Hematopoietic multipotent progenitor cell treated with erythropoietin and hydrocortisone succinate and interleukin-3 and kit ligand, for 6 days (in vitro differentiated cells): ENCODE measurements at regions not wholly inside any gene's neighbourhood (a gene's known extent, or its start where the extent isn't known, plus 50 kb on each side); places are given as distances from the start of the nearest gene placed in this dataset.

ENCODE experiments used
- DNase-seq: peaks from one replicate; pipeline ENCODE4 v3.0.0-alpha.2; 2015

- DNase-seq, result no peak
Measured at GRCh38 chr2:120428748-120429147, 82.8 kb downstream of the INHBB start.

DNA sequence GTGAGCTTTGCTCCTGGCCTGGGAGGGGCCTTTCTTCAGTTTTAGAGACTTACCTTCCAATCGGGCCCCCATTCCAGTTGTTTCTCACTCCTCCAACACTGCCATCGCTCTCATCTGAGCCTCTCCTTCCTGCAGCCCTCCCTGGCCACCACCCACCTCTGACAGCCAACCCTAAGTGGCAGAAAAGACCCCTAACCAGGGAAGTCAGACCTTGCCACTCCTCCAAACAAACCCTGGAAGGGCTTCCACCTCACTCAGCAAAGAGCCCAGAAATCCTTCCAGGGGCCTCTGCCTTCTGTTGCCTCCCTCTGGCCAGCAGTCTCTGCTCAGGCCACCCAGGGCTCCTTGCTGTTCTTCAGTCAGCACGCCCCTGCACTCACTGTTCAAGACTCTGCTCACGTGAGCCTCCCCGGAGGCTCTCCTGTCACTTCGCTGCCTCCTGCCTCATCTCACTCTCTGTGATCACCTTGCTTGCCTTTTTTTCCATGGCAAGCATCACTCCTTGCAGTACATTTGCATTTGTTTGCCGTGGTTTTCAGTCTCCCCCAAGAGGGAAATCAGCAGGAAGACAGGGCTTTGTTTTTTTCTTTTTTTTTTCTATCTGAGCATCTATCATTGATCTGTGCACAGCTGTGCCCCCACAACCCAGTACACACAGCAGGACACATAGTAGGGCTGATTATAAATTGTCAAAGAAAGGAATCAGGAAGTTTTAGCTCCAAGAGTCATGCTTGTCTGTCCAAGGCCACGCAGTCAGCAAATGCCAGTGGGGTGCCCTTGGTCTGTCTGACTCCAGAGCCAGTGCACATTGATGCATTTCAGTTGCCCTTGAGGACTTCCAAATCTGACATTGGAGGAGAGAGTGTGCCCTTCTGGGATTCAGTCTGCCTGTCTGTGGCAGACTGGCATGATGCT lies 83.9 kb downstream of the INHBB start:
- no peak for DNase-seq

- DNase-seq, result no peak
Measured at GRCh38 chr2:120430501-120430830, 84.5 kb downstream of the INHBB start.

- no peak for DNase-seq
Measured at GRCh38 chr2:120430957-120431356, 85.0 kb downstream of the INHBB start.

DNA sequence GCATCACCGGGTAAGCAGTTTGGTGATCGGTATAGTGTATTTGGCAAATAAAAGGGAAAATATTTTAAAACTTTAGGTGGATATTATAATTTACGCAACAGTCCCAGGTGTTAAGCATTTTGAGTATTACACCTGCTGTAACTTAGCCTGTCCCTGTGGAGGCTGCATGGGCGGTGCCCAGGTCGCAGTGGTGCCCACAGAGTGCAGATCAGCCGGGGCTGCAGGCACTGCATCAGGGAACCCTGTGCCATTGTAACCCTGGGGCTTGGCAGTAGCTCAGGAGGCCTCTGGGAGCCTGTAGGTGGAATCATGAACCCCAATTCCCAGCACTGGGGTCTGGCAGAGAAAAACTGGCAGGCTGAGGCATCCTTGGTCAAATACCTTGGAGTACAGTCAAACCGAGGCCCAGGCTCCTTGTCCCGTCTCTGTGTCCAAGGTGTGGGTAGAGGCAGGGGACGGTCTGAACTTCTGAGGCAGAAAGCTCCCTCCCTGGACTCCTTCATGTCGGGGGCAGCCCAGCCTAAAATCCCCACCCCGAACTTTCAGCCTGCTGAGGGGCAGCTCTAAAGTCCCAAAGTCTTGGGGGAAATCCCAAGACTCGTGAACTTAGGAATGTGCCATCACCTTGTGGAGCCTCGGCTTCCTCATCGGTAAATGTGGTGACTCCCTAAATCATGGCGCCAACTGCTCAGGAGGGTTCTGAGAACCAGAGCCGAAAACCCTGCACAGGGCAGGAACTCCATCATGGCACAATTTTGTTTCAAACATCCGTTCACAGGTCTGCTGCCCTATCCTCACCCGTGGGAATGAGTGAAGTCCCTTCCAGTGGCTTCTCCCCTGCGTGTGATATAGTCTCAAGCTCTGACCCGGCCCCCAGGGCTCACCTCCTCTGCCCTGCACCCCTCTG lies 85.7 kb downstream of the INHBB start:
- DNase-seq, result no peak

DNA sequence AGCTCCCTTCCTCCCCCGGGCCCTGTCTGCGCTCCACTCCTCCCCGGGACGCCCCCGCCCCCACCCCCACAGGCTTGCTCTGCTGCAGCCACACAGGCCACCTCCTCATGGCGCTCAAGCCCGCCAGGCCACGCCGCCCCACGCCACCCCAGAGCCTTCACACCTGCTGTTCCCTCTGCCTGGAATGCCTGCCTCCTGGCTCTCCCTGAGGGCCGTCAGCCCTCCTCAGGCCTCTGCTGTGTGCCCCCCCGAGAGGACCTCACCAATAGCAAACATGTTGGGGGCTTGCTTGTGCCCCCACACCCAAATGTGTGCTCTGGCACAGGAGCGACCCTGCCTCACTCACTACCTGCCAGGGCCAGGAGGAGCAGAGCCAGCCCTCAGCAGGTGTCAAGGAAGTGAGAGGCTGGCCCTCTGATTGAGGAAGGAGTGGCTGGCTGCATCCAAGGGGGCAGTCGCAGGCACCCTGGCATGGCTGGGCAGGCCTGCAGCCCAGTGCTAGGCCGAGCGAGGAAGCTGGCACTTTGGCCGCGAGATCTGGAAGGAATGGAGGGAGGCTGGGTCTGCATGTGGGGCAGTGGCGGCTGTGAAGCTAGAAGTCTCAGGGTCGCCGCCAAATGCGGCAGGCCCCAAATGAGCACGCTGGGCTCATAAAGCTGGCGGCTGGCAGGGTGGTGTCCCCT lies 86.5 kb downstream of the INHBB start:
- no peak for DNase-seq

GRCh38 chr2:120432976-120433815 lies 87.3 kb downstream of the INHBB start:
- DNase-seq, result no peak

- no peak for DNase-seq
Measured at GRCh38 chr2:120433816-120434290, 87.9 kb downstream of the INHBB start.

DNA sequence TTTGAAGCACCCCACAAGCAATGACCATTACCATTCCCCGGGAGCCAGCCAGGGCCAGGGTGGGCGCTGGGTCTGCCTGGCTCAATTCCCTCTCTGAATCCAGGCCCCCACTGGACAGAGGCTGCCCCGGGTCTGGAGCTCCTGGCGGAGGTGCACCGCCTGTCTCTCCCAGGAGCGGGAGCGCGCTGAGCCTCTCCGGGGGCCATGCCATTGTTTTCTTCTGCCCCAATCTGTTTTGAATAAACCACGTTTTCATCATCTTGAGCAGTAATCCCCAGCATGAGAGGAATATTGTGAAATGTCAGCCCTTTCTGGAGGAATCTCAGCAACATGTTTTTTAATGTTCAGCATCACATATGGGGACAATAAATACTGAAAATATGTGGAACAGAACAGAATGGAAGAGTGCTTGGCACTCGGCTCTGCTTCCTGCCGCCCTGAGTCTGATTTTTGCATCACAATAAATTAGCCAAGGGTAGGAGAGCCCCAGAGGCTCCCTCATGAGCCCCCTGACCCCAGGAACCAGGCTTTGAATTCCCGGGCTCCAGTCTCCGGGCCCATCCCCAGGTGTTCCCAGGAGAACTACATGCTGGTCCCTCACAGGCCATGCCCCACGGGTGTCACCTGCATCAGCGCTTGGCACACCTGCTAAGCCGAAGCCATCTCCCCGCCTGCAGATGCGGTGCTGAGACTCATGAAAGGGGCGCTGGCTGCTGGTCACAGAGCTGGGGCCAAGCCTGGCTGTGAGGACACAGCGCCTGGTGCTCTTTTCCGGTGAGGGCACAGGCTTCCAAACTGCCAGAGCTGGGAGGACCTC lies 88.8 kb downstream of the INHBB start:
- DNase-seq, result no peak

DNA sequence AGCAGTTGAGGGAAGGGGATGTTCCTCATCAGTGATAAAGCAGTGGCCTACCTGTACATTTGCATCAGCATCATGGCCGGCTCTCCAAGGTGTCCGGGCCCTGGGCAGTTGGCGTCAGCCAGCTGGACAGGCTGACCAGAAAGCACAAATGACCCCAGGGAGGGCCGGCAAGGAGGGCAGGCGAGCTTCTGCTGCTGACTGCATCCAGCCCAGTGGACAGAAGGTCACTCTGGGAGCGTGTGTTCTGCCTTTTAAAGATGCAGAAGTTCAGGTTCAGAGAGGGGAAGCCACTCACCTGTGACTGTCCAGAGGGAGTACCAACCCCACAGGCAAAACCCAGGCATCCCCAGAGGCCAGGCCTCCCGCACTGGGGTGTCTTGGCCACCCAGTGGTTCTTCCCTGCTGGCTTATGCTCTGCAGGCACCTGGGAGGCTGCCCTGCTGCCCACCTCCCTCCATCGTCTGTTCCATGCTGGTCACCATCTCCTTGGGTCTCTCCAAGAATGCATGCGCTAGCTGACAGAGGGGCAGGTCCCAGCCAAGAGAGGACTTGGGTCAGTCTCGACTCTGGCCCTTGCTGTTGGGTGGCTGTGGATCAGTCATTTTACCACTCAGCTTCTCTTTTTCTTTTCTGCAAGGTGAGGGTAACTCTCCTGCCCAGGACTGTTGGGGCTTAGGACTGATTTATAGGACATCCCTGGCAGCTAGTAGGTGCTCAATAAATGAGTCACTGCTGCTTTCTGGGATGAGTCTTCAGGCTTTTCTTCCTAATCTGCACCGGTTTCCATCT lies 89.9 kb downstream of the INHBB start:
- DNase-seq, result no peak

GRCh38 chr2:120436460-120436739 lies 90.5 kb downstream of the INHBB start:
- DNase-seq, result no peak

DNA sequence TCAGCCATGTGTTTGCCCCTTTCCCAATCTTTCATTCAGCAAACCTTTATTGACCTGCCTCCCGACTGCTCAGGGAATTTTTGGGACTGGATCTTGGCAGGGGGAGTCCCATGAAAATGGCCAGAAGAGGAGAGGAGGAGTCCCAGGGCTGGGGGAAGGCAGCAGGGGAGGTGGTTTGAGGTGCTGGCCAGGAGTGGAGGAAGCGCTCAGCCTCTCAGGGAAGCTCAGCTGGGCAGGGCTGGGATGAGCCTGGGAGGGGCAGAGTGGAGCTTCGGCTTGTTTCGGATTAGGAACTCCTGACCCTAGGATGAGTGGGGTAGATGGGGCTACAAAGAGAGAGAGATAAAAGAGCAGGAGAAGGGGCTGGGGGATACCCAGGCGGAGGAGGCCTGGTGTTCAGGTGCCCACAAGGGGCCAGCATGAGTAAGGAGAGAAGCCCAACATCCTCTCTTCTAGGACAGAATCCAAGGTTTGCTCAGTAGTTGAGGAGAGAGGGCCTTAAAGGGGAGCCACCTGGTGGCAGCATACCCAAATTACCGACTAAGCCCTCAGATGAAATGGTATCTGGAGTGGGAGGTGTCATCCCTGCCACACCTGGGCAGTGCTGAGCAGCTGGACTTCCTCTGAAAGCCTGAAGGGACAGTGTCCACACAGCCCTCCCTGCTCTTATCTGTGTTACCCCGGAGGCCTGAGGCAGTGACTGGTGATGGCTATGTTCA lies 91.1 kb downstream of the INHBB start:
- DNase-seq, result peak; percentile 62

- DNase-seq, result no peak
Measured at GRCh38 chr2:120437604-120438000, 91.7 kb downstream of the INHBB start.

GRCh38 chr2:120438301-120439066 lies 92.5 kb downstream of the INHBB start:
- DNase-seq, result no peak

GRCh38 chr2:120439067-120439368 lies 93.1 kb downstream of the INHBB start:
- no peak for DNase-seq

DNA sequence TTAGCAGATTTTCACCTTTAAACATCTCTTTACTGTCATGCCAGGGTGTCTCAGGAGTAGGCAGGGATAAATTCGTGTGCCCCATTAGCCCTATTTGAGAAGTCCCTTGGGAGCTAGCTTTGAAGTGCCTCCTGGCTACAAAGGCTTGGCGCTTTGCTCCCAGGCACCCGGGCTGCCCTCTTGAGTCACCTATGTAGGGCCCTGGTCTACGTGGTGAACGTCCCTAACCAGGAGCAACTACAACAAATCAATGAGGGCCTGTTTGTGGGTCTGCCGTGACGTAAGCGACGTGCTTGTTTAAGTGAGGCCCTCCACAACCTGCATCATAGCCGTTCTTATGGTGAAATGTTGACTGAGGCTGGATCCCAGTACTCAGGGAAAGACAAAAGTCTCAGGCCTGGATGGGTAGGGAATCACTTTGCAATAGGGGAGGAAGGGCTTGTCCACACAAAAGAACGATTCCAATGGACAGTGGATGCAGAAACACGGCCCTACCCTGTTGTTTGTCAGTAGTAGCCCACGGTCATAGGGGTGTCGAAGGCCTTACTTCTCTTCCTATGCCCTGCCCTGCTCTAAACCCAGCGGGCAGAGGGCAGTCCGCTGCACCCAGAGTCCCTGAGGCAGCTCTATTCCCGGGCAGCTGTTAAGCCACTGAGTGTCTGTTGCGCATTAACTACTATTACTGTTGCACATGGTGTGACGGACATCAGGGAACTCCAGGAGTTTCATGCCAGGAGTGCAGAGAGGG lies 93.9 kb downstream of the INHBB start:
- DNase-seq, result no peak

DNA sequence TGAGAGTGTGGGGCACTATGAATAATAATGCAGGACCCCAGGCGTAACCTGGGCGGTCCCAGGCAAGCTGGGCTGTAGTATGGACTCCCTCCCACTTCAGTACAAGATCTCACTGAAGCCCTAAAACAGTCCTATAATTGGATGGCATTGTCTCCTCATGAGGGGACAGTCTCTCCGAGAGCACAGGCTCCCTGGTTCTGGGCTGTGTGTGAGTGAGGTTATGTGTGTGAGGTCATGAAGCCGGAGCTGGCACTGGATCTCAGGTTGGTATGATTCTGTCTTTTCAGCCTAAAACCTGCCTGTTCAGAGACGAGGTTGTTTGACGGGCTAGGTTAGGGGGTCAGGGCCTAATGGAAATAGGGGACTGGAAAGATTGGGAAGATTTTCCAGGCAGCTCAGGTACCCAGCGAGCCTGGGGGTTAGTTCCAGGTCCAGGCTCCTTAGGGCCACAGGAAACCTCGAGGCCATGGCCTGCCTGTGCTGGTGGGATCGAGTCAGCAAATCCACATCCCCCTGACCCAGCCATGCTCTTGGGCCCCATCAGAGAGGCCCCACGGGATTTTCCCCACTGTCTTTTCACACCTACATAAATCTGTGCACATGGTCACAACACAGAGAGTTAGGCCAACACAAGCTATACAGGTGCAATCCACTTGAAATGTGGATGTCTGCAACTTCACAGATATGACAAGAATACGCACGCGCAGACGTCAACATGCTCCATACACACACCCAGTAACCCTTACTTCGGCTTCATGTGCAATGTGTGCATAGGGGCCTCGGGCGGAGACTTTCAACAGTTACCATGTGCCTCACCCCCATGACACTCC lies 94.8 kb downstream of the INHBB start:
- DNase-seq, result no peak

DNA sequence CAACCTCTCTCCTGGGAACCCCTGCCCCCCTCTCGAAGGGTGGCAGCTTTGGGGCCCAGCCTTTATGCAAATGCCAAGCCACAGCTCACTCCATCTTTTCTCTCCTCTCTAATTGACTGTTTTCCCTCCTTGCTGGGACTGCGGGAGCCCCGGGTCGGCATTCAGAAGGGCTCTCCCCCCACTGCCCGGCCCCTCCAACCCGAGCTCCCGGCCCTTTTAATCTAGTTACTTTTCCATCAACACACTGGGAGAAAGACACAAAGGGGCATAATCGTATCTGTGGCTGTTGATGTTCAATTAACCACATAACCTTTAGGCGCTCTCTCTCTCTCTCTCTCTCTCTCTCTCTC lies 95.4 kb downstream of the INHBB start:
- no peak for DNase-seq
